SHP77 treated with DMSO at 0.1 percent for 48 hours (cell line): ENCODE measurements at regions not wholly inside any gene's neighbourhood (a gene's known extent, or its start where the extent isn't known, plus 50 kb on each side); places are given as distances from the start of the nearest gene placed in this dataset.

Source experiments
- DNase-seq: peaks from one replicate; lab custom pipeline; 2025; lab: John Stamatoyannopoulos, UW

- no peak for DNase-seq
These were observed 203.9 kb upstream of the BLID start for GRCh38 chr11:122319691-122320620.

- no peak for DNase-seq
These were observed 203.1 kb upstream of the BLID start for GRCh38 chr11:122319085-122319484.

GRCh38 chr11:122317305-122317704 lies 201.3 kb upstream of the BLID start:
- no peak for DNase-seq

- DNase-seq = no peak
These were observed 197.6 kb upstream of the BLID start for GRCh38 chr11:122313581-122313980.

GRCh38 chr11:122311216-122311755 lies 195.3 kb upstream of the BLID start:
- no peak for DNase-seq

- no peak for DNase-seq
These were observed 194.8 kb upstream of the BLID start for GRCh38 chr11:122310766-122311165.

GRCh38 chr11:122309262-122309925 lies 193.4 kb upstream of the BLID start:
- no peak for DNase-seq

- DNase-seq = no peak
These were observed 192.2 kb upstream of the BLID start for GRCh38 chr11:122308226-122308625.

- no peak for DNase-seq
These were observed 191.5 kb upstream of the BLID start for GRCh38 chr11:122307476-122308035.

- DNase-seq = no peak
These were observed 190.9 kb upstream of the BLID start for GRCh38 chr11:122306831-122307391.

- DNase-seq = no peak
These were observed 189.7 kb upstream of the BLID start for GRCh38 chr11:122305426-122306320.

GRCh38 chr11:122304973-122305372 lies 189.0 kb upstream of the BLID start:
- DNase-seq = no peak

- DNase-seq = no peak
These were observed 188.3 kb upstream of the BLID start for GRCh38 chr11:122304306-122304705.

- no peak for DNase-seq
These were observed 178.0 kb upstream of the BLID start for GRCh38 chr11:122294041-122294440.

GRCh38 chr11:122293296-122294023 lies 177.4 kb upstream of the BLID start:
- DNase-seq = no peak

- DNase-seq = no peak
These were observed 171.4 kb upstream of the BLID start for GRCh38 chr11:122287401-122287800.

- no peak for DNase-seq
These were observed 169.3 kb upstream of the BLID start for GRCh38 chr11:122285070-122285988.

GRCh38 chr11:122280870-122281269 lies 164.9 kb upstream of the BLID start:
- DNase-seq = no peak

- no peak for DNase-seq
These were observed 163.2 kb upstream of the BLID start for GRCh38 chr11:122279194-122279593.

GRCh38 chr11:122277493-122277892 lies 161.5 kb upstream of the BLID start:
- no peak for DNase-seq
